Thyroid gland (tissue), 4 donors: ENCODE measurements at regions not wholly inside any gene's neighbourhood (a gene's known extent, or its start where the extent isn't known, plus 50 kb on each side); places are given as distances from the start of the nearest gene placed in this dataset.

Source experiments
- CTCF ChIP-seq, 6 experiments: fragments of 200-600 bp in 3 of 6; fragments of 450-650 bp in 3 of 6; sonication (generic) in 3 of 6; IDR thresholded peaks; one replicate each; pipeline ENCODE4 v1.5.1; 2016 to 2019; ENCODE audit warnings: antibody characterized with exemption in 6 of 6, mild to moderate bottlenecking in 2 of 6, inconsistent platforms in 1 of 6, moderate library complexity in 1 of 6
- POLR2A ChIP-seq, 2 donors: fragments of 450-650 bp; IDR thresholded peaks; one replicate each; pipeline ENCODE4 v1.6.1; 2017; ENCODE audit warnings: antibody characterized with exemption in 2 of 2, mild to moderate bottlenecking in 2 of 2, moderate library complexity in 1 of 2

GRCh38 chr2:182598626-182599025 is 117.4 kb upstream of the DNAJC10 start:
- TF ChIP-seq POLR2A (IDR thresholded peaks at IDR 0.05) = no peak
- TF ChIP-seq CTCF (IDR thresholded peaks at IDR 0.05) = no peak
